CD4-positive, alpha-beta T cell treated with Interleukin-4 for 4 hours (primary cell): ENCODE measurements at regions not wholly inside any gene's neighbourhood (a gene's known extent, or its start where the extent isn't known, plus 50 kb on each side); places are given as distances from the start of the nearest gene placed in this dataset.

Experiments used
- DNase-seq: peaks from one replicate; pipeline ENCODE4 v3.0.0-alpha.2; 2020

- no peak for DNase-seq
These were observed 117.7 kb downstream of the GAS1 start for GRCh38 chr9:86829496-86830046.

- no peak for DNase-seq
These were observed 118.7 kb downstream of the GAS1 start for GRCh38 chr9:86828631-86829030.

DNA sequence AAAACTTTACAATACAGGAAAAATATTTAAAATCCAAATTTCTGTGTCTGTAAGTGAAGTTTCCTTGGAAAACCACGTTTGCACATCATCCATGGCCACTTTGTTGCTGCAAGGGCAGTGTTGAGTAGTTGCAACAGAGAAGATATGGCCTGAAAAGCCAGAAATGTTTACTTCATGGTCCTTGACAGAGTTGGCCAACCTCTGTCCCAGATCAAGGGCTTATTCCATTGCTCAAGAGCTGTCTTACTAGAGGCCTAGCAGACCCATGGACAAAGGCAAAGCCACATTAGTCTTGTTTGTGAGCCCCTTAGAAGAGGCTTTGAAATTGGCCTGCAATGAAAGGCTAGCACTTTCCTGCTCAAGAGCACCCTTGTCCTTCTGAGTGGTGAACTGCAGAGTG lies 119.4 kb downstream of the GAS1 start:
- DNase-seq = no peak

DNA sequence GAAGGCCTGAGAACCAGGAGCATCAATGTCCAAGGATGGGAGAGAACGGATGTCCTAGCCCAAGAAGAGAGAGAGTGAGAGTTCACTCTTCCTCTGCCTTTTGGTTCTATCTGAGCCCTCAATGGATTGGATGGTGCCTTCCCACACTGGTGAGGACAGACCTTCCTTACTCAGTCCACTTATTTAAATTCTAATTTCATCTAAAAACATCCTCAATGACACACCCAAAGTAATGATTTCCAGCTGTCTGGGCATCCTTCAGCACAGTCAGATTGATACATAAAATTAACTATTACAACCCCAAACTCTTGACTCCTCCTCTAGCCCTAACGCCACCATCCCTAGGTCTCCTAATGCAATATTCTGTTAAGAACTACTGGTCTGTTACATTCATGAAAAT lies 122.0 kb downstream of the GAS1 start:
- no peak for DNase-seq

DNA sequence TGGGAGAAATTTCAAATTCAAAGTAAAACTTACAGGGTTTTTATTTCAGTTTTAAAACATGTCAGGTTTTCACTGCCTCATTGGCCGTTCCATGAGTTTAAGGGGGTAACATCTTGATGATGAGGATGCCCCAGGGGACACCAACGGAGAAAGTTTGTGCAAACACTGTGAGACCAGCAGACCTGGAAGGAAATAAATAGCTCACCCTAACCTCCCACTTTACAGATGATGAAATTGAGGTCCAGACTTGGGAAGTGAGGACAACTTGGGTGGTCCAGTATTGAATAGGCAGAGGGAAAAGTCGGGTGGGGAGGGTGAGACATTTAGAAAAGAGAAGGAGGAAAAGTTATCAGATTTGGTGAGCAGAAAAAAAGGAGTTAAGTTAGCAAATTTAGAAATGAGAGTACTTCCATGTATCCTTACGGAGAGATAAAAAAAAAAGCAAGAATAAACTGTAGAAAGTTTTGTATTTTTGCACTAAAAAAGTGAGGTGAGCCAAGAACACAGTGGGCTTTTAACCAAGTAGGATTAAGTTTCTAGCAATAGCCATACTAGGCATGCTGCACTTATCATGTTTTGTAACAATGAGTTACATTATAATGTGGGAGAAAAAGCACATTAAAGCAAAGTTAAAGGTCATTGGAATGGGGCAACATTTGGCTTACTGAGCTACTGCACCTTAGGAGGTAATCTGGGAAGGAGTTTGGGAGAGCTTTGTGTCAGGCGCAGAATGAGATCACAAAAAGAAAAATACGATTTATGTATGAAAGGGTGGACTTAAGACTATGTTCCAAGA lies 125.1 kb downstream of the GAS1 start:
- DNase-seq = no peak

GRCh38 chr9:86821006-86821845 lies 126.1 kb downstream of the GAS1 start:
- DNase-seq = no peak

- DNase-seq = no peak
These were observed 127.8 kb downstream of the GAS1 start for GRCh38 chr9:86819552-86819951.

DNA sequence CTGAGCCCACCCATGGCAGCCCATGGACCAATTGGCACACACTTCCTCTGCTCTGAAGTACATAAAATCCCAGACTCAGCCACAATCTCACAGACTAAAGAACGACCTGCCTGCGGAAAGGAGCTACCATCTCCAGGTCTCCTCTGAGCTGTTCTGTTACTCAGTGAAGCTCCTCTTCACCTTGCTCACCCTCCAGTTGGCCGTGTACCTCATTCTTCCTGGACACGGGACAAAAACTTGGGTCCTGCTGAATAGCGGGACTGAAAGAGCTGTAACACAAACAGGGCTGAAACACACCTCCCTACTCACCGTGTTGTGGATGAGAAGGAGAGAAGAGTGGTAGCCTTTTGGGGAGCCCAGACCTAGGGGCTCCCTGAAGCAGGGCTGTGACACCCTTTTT lies 128.7 kb downstream of the GAS1 start:
- DNase-seq = no peak

GRCh38 chr9:86816868-86817267 lies 130.4 kb downstream of the GAS1 start:
- no peak for DNase-seq

GRCh38 chr9:86816366-86816765 lies 130.9 kb downstream of the GAS1 start:
- no peak for DNase-seq

DNA sequence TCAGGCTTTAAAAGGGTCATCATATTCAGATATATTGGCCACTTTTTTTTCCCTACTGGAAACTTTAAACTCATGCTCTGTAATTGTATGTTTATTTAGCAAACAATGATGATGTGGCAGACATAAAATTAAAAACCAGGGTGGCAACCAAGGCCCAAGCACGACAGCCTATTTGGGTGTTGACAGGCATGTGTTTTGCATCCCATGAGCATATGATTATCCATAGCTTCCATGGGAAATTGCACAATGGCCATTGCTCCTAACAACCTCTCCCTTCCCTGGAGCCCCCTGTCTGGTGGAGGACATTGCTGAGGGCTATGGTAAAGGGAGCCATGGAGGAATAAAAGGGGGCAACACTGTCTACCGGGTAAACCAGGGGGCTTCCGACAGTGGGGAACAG lies 134.7 kb downstream of the GAS1 start:
- no peak for DNase-seq

DNA sequence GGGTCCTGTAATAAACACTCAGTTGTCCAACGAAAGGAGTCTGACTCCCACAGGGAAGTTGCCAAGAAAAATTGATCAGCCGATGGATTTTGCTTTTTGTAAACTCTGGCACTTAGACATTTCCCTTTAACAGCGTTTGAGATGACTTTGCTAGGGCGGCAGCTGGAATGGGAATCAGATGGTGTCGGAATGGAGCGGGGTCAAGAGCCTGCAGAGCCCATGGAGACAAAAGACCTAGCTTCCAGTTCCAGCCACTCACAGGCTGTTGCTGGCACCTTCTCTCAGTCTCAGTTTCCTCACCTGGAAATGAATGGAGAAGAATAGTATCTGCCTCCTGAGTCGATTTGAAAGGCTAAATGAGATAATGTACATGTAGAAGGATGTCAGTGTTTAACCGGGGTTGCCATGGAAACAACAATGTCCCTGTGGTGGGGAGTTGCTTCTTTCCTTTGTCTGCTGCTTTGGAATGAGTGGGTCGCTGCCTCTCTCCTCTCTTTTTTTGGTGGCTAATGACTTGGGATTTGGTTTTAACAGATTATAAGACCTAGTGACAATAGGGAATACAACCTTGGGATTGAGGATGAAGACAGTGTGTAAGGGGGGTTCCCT lies 137.4 kb downstream of the GAS1 start:
- no peak for DNase-seq

DNA sequence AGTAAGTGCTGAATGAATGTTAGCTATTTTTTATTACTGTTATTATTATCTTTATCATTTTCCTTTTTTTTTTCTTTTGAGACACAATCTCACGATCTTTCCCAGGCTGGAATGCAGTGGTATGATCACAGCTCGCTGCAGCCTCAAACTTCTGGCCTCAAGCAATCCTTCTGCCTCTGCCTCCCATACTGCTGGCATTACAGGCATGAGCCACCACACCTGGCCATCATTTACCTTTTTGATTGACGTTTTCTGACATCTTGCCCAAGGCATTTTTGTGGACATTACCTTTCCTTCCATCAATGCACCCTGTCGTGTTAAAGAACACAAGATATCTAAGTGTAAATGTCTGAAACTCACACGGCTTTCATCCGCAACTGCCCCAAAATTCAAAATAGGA lies 138.2 kb downstream of the GAS1 start:
- no peak for DNase-seq

DNA sequence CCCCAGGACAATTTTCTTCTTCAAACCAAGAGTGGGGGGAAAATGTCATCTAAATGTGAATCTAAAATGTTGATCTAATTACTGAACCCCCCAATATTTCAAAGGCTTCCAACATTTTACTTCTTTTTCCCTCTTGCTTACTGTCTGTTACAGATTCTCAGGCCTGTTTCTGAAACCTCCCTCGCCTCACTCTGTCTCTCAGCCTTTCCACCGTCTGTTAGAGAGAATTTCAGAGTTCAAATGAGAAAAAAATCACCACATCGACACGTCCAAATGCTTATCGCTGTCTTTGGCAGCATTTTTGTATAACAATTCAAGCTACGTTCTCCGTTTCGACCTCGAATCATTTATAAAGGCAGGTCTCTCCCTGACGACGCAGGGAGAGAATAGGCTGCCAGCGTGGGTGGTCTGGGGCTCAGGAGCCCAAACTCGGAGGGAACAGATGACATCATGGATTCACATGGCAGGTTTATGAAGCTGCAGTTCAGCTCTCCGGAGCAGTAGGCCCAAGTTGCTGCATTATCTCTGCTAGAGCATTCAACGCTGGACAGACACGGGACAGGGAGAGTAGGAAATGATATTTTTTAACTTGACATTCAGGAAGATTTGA lies 139.8 kb downstream of the GAS1 start:
- no peak for DNase-seq

GRCh38 chr9:86804011-86804410 lies 143.3 kb downstream of the GAS1 start:
- DNase-seq = no peak

DNA sequence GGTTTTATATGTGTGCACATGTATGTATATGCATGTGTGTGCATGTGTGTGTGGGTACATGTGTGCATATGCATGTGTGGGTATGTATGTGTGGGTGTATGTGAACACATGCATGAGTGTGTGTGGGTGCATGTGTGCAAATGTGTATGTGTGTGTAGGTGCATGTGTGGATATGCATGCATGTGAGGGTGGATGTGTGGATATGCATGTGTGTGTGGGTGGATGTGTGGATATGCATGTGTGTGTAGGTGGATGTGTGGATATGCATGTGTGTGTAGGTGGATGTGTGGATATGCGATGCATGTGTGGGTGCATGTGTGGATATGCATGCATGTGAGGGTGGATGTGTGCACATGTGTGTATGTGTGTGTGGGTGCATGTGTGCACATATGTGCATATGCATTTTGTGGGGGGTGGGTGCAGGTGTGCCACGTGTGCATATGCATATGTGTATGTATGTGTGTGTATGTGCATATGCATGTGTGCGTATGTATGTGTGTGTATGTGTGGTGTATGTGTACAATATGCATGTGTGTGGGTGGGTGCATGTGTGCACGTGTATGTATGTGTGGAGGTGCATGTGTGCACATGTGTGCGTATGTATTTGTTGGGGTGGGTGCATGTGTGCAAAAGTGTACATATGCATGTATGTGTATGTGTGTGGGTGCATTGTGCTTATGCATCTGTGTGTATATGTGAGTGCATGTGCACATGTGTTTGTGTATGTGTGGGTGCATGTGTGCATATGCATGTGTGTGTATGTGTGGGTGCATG lies 144.2 kb downstream of the GAS1 start:
- no peak for DNase-seq

GRCh38 chr9:86801246-86801645 lies 146.1 kb downstream of the GAS1 start:
- no peak for DNase-seq

GRCh38 chr9:86800681-86801080 lies 146.6 kb downstream of the GAS1 start:
- no peak for DNase-seq

- DNase-seq = no peak
These were observed 148.3 kb downstream of the GAS1 start for GRCh38 chr9:86798966-86799365.

DNA sequence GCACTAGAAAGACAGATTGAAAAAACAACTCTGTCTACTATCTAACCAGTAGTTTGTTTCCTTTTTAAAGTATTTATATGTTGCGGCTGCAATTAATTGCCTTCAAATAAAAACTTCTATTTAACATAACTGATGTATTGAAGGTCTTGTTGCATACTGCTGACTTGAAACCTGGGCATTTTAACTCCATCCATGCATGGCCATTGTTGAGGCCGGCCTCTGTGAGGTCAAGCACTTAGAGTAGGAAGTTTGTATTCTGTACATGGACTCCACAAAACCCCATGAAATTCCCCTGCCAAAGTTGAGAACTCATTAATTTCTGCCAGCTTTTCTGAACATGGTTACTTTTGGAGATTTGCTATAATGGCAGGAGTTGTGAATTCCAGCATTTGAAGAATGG lies 150.6 kb downstream of the GAS1 start:
- no peak for DNase-seq

- no peak for DNase-seq
These were observed 151.3 kb downstream of the GAS1 start for GRCh38 chr9:86795823-86796553.

GRCh38 chr9:86795047-86795442 lies 152.3 kb downstream of the GAS1 start:
- no peak for DNase-seq
